Erythroblast (primary cell): ENCODE measurements at regions not wholly inside any gene's neighbourhood (a gene's known extent, or its start where the extent isn't known, plus 50 kb on each side); places are given as distances from the start of the nearest gene placed in this dataset.

ENCODE experiments used
- DNase-seq, 2 experiments: peaks; one replicate each; lab custom pipeline; 2025; lab: John Stamatoyannopoulos, UW
- GATA1 ChIP-seq: IDR thresholded peaks from 2 replicates; pipeline ENCODE4 v1.6.1; 2011; ENCODE audit warnings: low read depth, mild to moderate bottlenecking, control low read depth, low read length, moderate library complexity
- POLR2A ChIP-seq: IDR thresholded peaks from 2 replicates; pipeline ENCODE4 v1.6.1; 2011; ENCODE audit warnings: mild to moderate bottlenecking, low read length

- TF ChIP-seq GATA1 (no peak), POLR2A (no peak)
- no peak for DNase-seq
These were observed 125.5 kb downstream of the SEC61B start for GRCh38 chr9:99347568-99347967.

- no peak for DNase-seq
- no peak for TF ChIP-seq GATA1
- no peak for TF ChIP-seq POLR2A
These were observed 126.2 kb downstream of the SEC61B start for GRCh38 chr9:99348289-99348688.

GRCh38 chr9:99349870-99350269 lies 127.8 kb downstream of the SEC61B start:
- DNase-seq: no peak

GRCh38 chr9:99350461-99350860 lies 128.4 kb downstream of the SEC61B start:
- no peak for TF ChIP-seq POLR2A
- TF ChIP-seq GATA1: no peak
- DNase-seq: no peak

More at GRCh38 chr9:99349870-99350269, 127.8 kb downstream of the SEC61B start:
- TF ChIP-seq POLR2A (no peak), GATA1 (no peak)

GRCh38 chr9:99351647-99352046 lies 129.6 kb downstream of the SEC61B start:
- DNase-seq: no peak
- TF ChIP-seq POLR2A: no peak
- no peak for TF ChIP-seq GATA1

- TF ChIP-seq GATA1 (no peak), POLR2A (no peak)
- no peak for DNase-seq
These were observed 130.7 kb downstream of the SEC61B start for GRCh38 chr9:99352826-99353225.

- TF ChIP-seq POLR2A: no peak
- no peak for TF ChIP-seq GATA1
- DNase-seq: no peak
These were observed 131.3 kb downstream of the SEC61B start for GRCh38 chr9:99353408-99353807.

- no peak for TF ChIP-seq GATA1
- TF ChIP-seq POLR2A: no peak
These were observed 132.0 kb downstream of the SEC61B start for GRCh38 chr9:99354104-99354503.

GRCh38 chr9:99356512-99356971 lies 134.5 kb downstream of the SEC61B start:
- no peak for DNase-seq
- TF ChIP-seq GATA1 (no peak), POLR2A (no peak)

More at GRCh38 chr9:99354104-99354503, 132.0 kb downstream of the SEC61B start:
- no peak for DNase-seq

GRCh38 chr9:99357575-99357974 lies 135.5 kb downstream of the SEC61B start:
- TF ChIP-seq POLR2A (no peak), GATA1 (no peak)
- DNase-seq: no peak

- no peak for TF ChIP-seq GATA1
- no peak for TF ChIP-seq POLR2A
- DNase-seq: no peak
These were observed 136.6 kb downstream of the SEC61B start for GRCh38 chr9:99358668-99359067.

- DNase-seq: no peak
- TF ChIP-seq GATA1: no peak
- TF ChIP-seq POLR2A: no peak
These were observed 137.3 kb downstream of the SEC61B start for GRCh38 chr9:99359336-99359735.

- no peak for TF ChIP-seq GATA1
- TF ChIP-seq POLR2A: no peak
These were observed 137.9 kb downstream of the SEC61B start for GRCh38 chr9:99360026-99360425.

GRCh38 chr9:99361817-99362216 lies 139.7 kb downstream of the SEC61B start:
- no peak for DNase-seq

More at GRCh38 chr9:99360026-99360425, 137.9 kb downstream of the SEC61B start:
- no peak for DNase-seq

GRCh38 chr9:99362321-99362720 lies 140.2 kb downstream of the SEC61B start:
- DNase-seq: no peak
- TF ChIP-seq GATA1 (no peak), POLR2A (no peak)

More at GRCh38 chr9:99361817-99362216, 139.7 kb downstream of the SEC61B start:
- no peak for TF ChIP-seq POLR2A
- TF ChIP-seq GATA1: no peak
